VCaP (cell line): ENCODE measurements at regions not wholly inside any gene's neighbourhood (a gene's known extent, or its start where the extent isn't known, plus 50 kb on each side); places are given as distances from the start of the nearest gene placed in this dataset.
A peak's percentile ranks its signal among the peaks of the same experiment; 100 is the strongest.

Experiments used
- H3K27ac ChIP-seq: fragments of 450-650 bp; 2 replicates; pipeline ENCODE4 v1.5.1; 2017
- TF ChIP-seq, protein P1 (sequence below): fragments of 450-650 bp; conservative IDR thresholded peaks from 2 replicates; pipeline ENCODE4 v1.5.1; 2017; ENCODE audit warnings: mild to moderate bottlenecking, moderate library complexity

DNA sequence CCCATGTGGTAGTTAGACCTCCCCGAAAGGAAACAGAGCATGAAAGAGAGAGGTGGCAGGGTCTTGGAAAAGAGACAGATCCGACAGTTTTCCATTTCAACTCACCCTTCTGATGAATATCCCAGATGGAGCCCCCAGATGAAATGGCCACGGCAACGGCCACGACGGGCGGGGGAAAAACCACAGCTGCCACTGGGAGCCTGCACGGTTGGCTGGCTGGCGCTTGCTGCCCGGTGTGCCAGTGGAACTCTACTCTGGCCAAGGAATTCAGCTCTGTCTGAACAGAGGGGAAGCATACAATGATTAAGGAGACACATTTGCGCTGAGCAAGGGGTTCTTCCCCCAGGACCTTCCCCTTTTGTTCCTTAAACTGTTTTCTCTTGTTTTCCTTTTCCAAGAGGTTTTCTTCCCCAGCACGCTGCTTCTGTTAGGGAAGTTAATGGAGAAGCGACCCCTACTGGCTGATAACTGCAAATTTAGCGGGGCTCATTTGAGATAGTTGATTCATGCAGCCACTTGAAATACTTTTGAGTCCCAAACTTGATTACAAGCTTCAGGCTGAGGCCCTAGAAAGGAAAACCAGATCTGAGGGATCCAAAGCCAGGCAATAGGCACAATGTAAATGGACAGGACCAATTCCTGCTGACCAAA, 1122.5 kb downstream of the NCAM2 start:
- TF ChIP-seq, protein P1, sequence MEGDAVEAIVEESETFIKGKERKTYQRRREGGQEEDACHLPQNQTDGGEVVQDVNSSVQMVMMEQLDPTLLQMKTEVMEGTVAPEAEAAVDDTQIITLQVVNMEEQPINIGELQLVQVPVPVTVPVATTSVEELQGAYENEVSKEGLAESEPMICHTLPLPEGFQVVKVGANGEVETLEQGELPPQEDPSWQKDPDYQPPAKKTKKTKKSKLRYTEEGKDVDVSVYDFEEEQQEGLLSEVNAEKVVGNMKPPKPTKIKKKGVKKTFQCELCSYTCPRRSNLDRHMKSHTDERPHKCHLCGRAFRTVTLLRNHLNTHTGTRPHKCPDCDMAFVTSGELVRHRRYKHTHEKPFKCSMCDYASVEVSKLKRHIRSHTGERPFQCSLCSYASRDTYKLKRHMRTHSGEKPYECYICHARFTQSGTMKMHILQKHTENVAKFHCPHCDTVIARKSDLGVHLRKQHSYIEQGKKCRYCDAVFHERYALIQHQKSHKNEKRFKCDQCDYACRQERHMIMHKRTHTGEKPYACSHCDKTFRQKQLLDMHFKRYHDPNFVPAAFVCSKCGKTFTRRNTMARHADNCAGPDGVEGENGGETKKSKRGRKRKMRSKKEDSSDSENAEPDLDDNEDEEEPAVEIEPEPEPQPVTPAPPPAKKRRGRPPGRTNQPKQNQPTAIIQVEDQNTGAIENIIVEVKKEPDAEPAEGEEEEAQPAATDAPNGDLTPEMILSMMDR = peak; percentile 34; the same call in 1 of the 2 replicates
- no peak overlapping the region for H3K27ac ChIP-seq

DNA sequence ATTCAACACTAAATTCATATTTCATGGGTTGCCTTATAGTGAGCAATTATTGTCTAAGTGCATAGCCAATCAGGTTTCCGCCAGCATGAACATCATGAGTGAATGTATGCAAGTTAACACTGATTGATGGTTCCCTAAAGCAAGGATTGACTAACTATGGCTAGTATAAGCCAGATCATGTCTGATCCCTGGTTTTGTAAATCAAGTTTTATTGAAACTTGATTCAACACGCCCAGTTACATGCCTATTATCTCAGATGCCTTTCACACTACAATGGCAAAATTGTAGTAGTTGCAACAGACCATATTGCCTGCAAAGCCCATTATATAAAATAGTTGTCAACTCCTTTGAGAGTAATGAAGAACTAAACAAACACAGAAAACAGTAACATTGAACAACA, 1127.4 kb downstream of the NCAM2 start:
- TF ChIP-seq, protein P1 = no peak
- H3K27ac ChIP-seq = no peak overlapping the region

GRCh38 chr21:22128671-22129070, 1130.5 kb downstream of the NCAM2 start:
- TF ChIP-seq, protein P1 = no peak
- H3K27ac ChIP-seq = no peak overlapping the region

DNA sequence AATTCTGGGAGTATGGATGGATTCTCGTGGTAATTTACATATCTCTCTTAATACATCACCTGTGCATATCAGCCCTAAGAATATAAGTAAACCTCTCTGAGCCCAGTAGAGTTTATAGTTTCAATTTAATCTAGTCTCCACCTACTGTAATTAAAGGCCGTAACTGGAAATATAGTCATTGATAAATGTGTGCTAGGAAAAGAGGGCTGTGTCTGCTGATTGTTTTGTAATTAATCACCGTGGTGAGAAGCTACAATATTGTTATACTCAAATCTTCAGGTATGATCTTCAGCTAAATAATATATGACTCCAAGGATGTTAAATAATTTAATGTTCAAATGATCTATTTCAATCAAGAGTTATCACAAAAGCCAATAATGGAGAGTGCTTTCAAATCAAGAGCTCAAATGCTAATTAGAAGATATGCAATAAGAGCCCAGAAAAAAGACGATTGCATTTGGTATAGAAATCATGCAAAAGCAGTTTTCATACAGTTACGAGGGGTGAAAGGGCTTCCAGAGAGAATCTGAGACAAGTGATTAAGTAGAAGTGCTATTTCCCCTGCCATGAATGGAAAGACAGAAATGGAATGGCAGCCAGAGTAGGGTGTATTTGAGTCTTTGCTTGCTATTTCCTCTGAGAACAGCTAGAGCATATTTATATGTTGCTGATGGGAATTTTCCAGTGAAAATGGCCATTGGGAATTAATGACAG, 1134.3 kb downstream of the NCAM2 start:
- TF ChIP-seq, protein P1 = no peak
- H3K27ac ChIP-seq = no peak overlapping the region

GRCh38 chr21:22136740-22137139, 1138.5 kb downstream of the NCAM2 start:
- TF ChIP-seq, protein P1 = no peak

DNA sequence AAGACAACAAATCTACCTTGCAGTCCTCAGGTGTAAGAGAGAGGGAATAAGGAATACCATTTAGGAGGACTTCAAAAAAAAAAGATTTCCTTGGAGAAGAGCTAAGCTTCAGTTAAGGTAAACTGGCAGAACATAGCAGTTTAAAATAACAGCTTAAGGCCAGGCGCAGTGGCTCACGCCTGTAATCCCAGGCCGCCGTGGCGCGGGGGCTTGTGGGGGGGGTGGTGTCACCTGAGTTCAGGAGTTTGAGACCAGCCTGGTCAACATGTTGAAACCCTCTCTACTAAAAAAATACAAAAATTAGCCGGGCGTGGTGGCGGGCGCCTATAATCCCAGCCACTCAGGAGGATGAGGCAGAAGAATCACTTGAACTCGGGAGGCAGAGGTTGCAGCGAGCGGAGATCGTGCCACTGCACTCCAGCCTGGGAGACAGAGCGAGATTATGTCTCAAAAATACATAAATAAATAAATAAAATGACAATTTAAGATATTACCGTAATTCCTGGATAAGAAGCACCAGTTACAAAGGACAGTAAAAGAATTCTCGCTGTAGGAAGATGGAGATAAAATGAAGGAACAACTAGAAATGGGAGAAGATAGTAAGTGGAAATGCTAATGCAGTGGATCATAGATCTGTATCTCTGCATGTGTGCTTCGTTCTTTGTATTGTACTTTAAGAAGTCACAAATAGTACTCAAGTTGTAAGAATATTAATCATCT, 1140.2 kb downstream of the NCAM2 start:
- no peak overlapping the region for H3K27ac ChIP-seq
- TF ChIP-seq, protein P1 = no peak

More at GRCh38 chr21:22136740-22137139, 1138.5 kb downstream of the NCAM2 start:
- no peak overlapping the region for H3K27ac ChIP-seq

DNA sequence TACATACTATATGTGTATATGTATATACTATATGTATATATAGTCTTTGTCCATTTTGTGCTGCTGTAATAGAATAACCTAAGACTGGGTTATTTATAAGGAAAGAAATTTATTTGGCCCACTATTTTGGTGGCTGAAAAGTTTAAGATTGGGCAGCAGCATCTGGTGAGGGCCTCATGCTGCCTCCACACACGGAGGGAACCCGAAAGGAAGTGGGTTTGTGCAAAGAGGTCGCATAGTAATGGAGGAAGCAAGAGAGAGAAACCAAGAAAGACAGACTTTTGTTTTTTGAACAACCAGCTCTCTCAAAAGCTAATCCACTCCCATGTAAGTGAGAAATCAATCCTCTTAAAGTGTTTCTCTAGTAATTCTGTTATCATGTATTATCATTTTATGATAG, 1147.3 kb downstream of the NCAM2 start:
- TF ChIP-seq, protein P1 = no peak

More for the DNA sequence above, 1147.3 kb downstream of the NCAM2 start:
- no peak overlapping the region for H3K27ac ChIP-seq
